NCI-H2196 (cell line): ENCODE measurements at regions not wholly inside any gene's neighbourhood (a gene's known extent, or its start where the extent isn't known, plus 50 kb on each side); places are given as distances from the start of the nearest gene placed in this dataset.
A peak's percentile ranks its signal among the peaks of the same experiment; 100 is the strongest.

Source experiments
- DNase-seq: peaks from one replicate; lab custom pipeline; 2025; ENCODE audit not compliant: unreplicated experiment; lab: John Stamatoyannopoulos, UW

GRCh38 chr6:90973188-90973587 is 386.3 kb upstream of the MAP3K7 start:
- no peak for DNase-seq

- no peak for DNase-seq
Measured at GRCh38 chr6:90970672-90971071, 383.8 kb upstream of the MAP3K7 start.

- DNase-seq = no peak
Measured at GRCh38 chr6:90967471-90967870, 380.6 kb upstream of the MAP3K7 start.

- DNase-seq = no peak
Measured at GRCh38 chr6:90960324-90960723, 373.5 kb upstream of the MAP3K7 start.

- no peak for DNase-seq
Measured at GRCh38 chr6:90955246-90955645, 368.4 kb upstream of the MAP3K7 start.

- no peak for DNase-seq
Measured at GRCh38 chr6:90953405-90954161, 366.7 kb upstream of the MAP3K7 start.

GRCh38 chr6:90952176-90952575 is 365.3 kb upstream of the MAP3K7 start:
- DNase-seq = no peak

- DNase-seq = no peak
Measured at GRCh38 chr6:90948540-90948939, 361.7 kb upstream of the MAP3K7 start.

GRCh38 chr6:90947184-90948064 is 360.6 kb upstream of the MAP3K7 start:
- DNase-seq = no peak

- DNase-seq = no peak
Measured at GRCh38 chr6:90941885-90942284, 355.0 kb upstream of the MAP3K7 start.

- peak; percentile 48 for DNase-seq
Measured at GRCh38 chr6:90940812-90941481, 354.1 kb upstream of the MAP3K7 start.

- DNase-seq = no peak
Measured at GRCh38 chr6:90939906-90940305, 353.0 kb upstream of the MAP3K7 start.

- DNase-seq = no peak
Measured at GRCh38 chr6:90938122-90938521, 351.2 kb upstream of the MAP3K7 start.

GRCh38 chr6:90936286-90936685 is 349.4 kb upstream of the MAP3K7 start:
- no peak for DNase-seq

GRCh38 chr6:90934966-90935365 is 348.1 kb upstream of the MAP3K7 start:
- DNase-seq = no peak

- no peak for DNase-seq
Measured at GRCh38 chr6:90934081-90934480, 347.2 kb upstream of the MAP3K7 start.

GRCh38 chr6:90932351-90932750 is 345.5 kb upstream of the MAP3K7 start:
- DNase-seq = no peak

- no peak for DNase-seq
Measured at GRCh38 chr6:90928051-90928450, 341.2 kb upstream of the MAP3K7 start.

GRCh38 chr6:90925726-90926125 is 338.9 kb upstream of the MAP3K7 start:
- no peak for DNase-seq

- no peak for DNase-seq
Measured at GRCh38 chr6:90922325-90922724, 335.5 kb upstream of the MAP3K7 start.

GRCh38 chr6:90918361-90918760 is 331.5 kb upstream of the MAP3K7 start:
- DNase-seq = no peak

GRCh38 chr6:90917376-90917775 is 330.5 kb upstream of the MAP3K7 start:
- no peak for DNase-seq
